Ramos (cell line): ENCODE measurements at regions not wholly inside any gene's neighbourhood (a gene's known extent, or its start where the extent isn't known, plus 50 kb on each side); places are given as distances from the start of the nearest gene placed in this dataset.

Source experiments
- in situ Hi-C: fragments of 300-500 bp; cut with MboI; formaldehyde crosslinking; loops from one replicate; pipeline ENCODE4 v1.14.3; 2022; ENCODE audit warnings: low sequenced_read_pairs; ENCODE audit not compliant: unreplicated experiment

GRCh38 chr1:14535619-14536355, 62.7 kb upstream of the KAZN start:
- in situ Hi-C loops: no loop called here

- in situ Hi-C loops: no loop called here
These were observed 60.1 kb upstream of the KAZN start for GRCh38 chr1:14538335-14538734.

- in situ Hi-C loops: no loop called here
These were observed 59.2 kb upstream of the KAZN start for GRCh38 chr1:14539309-14539708.

- in situ Hi-C loops: no loop called here
These were observed 58.4 kb upstream of the KAZN start for GRCh38 chr1:14539953-14540563.

GRCh38 chr1:14541348-14541747, 57.1 kb upstream of the KAZN start:
- in situ Hi-C loops: no loop called here

- in situ Hi-C loops: no loop called here
These were observed 55.2 kb upstream of the KAZN start for GRCh38 chr1:14543191-14543840.

GRCh38 chr1:14544319-14544718, 54.2 kb upstream of the KAZN start:
- in situ Hi-C loops: no loop called here

- in situ Hi-C loops: no loop called here
These were observed 53.0 kb upstream of the KAZN start for GRCh38 chr1:14545422-14546025.

GRCh38 chr1:14546416-14546815, 52.1 kb upstream of the KAZN start:
- in situ Hi-C loops: no loop called here
